ENCODE measurements at regions not wholly inside any gene's neighbourhood (a gene's known extent, or its start where the extent isn't known, plus 50 kb on each side); places are given as distances from the start of the nearest gene placed in this dataset.

GRCh38 chr18:77464917-77465316 is 215.3 kb downstream of the GALR1 start:
- DNase-seq (ENCODE audit: low read depth): no peak
- no peaks in the 10 kb centered on the region for H3K36me3 ChIP-seq (ENCODE audit: control insufficient read depth, insufficient read depth, low read length)
- no peak for TF ChIP-seq CTCF (IDR thresholded peaks at IDR 0.05; ENCODE audit: insufficient read depth, low read length, poor library complexity, severe bottlenecking)
- H3K27me3 ChIP-seq (ENCODE audit: control insufficient read depth, insufficient read depth, low read length): no peaks in the 10 kb centered on the region
- no peak overlapping the region for H3K4me3 ChIP-seq (ENCODE audit: low read depth, low read length)

GRCh38 chr18:77466890-77467289 is 217.2 kb downstream of the GALR1 start:
- no peak for TF ChIP-seq CTCF (IDR thresholded peaks at IDR 0.05; ENCODE audit: insufficient read depth, low read length, poor library complexity, severe bottlenecking)
- no peaks in the 10 kb centered on the region for H3K27me3 ChIP-seq (ENCODE audit: control insufficient read depth, insufficient read depth, low read length)
- no peaks in the 10 kb centered on the region for H3K36me3 ChIP-seq (ENCODE audit: control insufficient read depth, insufficient read depth, low read length)
- DNase-seq (ENCODE audit: low read depth): no peak
- H3K4me3 ChIP-seq (ENCODE audit: low read depth, low read length): no peak overlapping the region

- DNase-seq (ENCODE audit: low read depth): no peak
- Histone ChIP-seq H3K36me3 (ENCODE audit: control insufficient read depth, insufficient read depth, low read length) (no peaks in the 10 kb centered on the region), H3K4me3 (ENCODE audit: low read depth, low read length) (no peak overlapping the region), H3K27me3 (ENCODE audit: control insufficient read depth, insufficient read depth, low read length) (no peaks in the 10 kb centered on the region)
- no peak for TF ChIP-seq CTCF (IDR thresholded peaks at IDR 0.05; ENCODE audit: insufficient read depth, low read length, poor library complexity, severe bottlenecking)
Measured at GRCh38 chr18:77469131-77469530, 219.5 kb downstream of the GALR1 start.

- no peak for DNase-seq (ENCODE audit: low read depth)
- Histone ChIP-seq H3K36me3 (ENCODE audit: control insufficient read depth, insufficient read depth, low read length) (no peaks in the 10 kb centered on the region), H3K27me3 (ENCODE audit: control insufficient read depth, insufficient read depth, low read length) (no peaks in the 10 kb centered on the region), H3K4me3 (ENCODE audit: low read depth, low read length) (no peak overlapping the region)
- no peak for TF ChIP-seq CTCF (IDR thresholded peaks at IDR 0.05; ENCODE audit: insufficient read depth, low read length, poor library complexity, severe bottlenecking)
Measured at GRCh38 chr18:77470569-77471413, 221.1 kb downstream of the GALR1 start.

GRCh38 chr18:77472509-77472908 is 222.9 kb downstream of the GALR1 start:
- Histone ChIP-seq H3K27me3 (ENCODE audit: control insufficient read depth, insufficient read depth, low read length) (no peaks in the 10 kb centered on the region), H3K4me3 (ENCODE audit: low read depth, low read length) (no peak overlapping the region), H3K36me3 (ENCODE audit: control insufficient read depth, insufficient read depth, low read length) (no peaks in the 10 kb centered on the region)
- DNase-seq (ENCODE audit: low read depth): no peak
- no peak for TF ChIP-seq CTCF (IDR thresholded peaks at IDR 0.05; ENCODE audit: insufficient read depth, low read length, poor library complexity, severe bottlenecking)
